Liver (tissue), 3 donors: ENCODE measurements at regions not wholly inside any gene's neighbourhood (a gene's known extent, or its start where the extent isn't known, plus 50 kb on each side); places are given as distances from the start of the nearest gene placed in this dataset.

Experiments
- ATF3 ChIP-seq: IDR thresholded peaks from 2 replicates; pipeline ENCODE4 v1.6.1; 2016; ENCODE audit warnings: antibody characterized with exemption
- CTCF ChIP-seq: fragments of 150-350 bp; IDR thresholded peaks from 2 replicates; pipeline ENCODE4 v1.5.1; 2017; ENCODE audit warnings: improper control_type of control experiment, low read depth, low read length; ENCODE audit not compliant: missing input control
- EGR1 ChIP-seq, 2 donors: IDR thresholded peaks; 2 replicates each; pipeline ENCODE4 v1.6.1; 2016 to 2018; ENCODE audit warnings: antibody characterized with exemption in 2 of 2, low read depth in 2 of 2
- FOXA1 ChIP-seq: IDR thresholded peaks from 2 replicates; pipeline ENCODE4 v1.6.1; 2016; ENCODE audit warnings: antibody characterized with exemption
- GABPA ChIP-seq, 2 donors: IDR thresholded peaks in 1 of 2; conservative IDR thresholded peaks in 1 of 2; 2 replicates each; pipeline ENCODE4 v1.6.1; 2016; ENCODE audit warnings: antibody characterized with exemption in 2 of 2, mild to moderate bottlenecking in 1 of 2, moderate library complexity in 1 of 2
- JUND ChIP-seq, 2 donors: IDR thresholded peaks; 2 replicates each; pipeline ENCODE4 v1.6.1; 2016; ENCODE audit warnings: antibody characterized with exemption in 2 of 2
- MAX ChIP-seq: IDR thresholded peaks from 2 replicates; pipeline ENCODE4 v1.6.1; 2016; ENCODE audit warnings: antibody characterized with exemption
- NR2F2 ChIP-seq: IDR thresholded peaks from 2 replicates; pipeline ENCODE4 v1.6.1; 2016; ENCODE audit warnings: antibody characterized with exemption
- RAD21 ChIP-seq, 2 donors: IDR thresholded peaks; 2 replicates each; pipeline ENCODE4 v1.6.1; 2016; ENCODE audit warnings: antibody characterized with exemption in 2 of 2, mild to moderate bottlenecking in 2 of 2
- REST ChIP-seq: IDR thresholded peaks from 2 replicates; pipeline ENCODE4 v1.6.1; 2016; ENCODE audit warnings: antibody characterized with exemption, mild to moderate bottlenecking
- SP1 ChIP-seq: IDR thresholded peaks from 2 replicates; pipeline ENCODE4 v1.6.1; 2018; ENCODE audit warnings: antibody characterized with exemption, mild to moderate bottlenecking
- TAF1 ChIP-seq: conservative IDR thresholded peaks from 2 replicates; pipeline ENCODE4 v1.6.1; 2016; ENCODE audit warnings: antibody characterized with exemption, mild to moderate bottlenecking
- YY1 ChIP-seq: IDR thresholded peaks from 2 replicates; pipeline ENCODE4 v1.6.1; 2016; ENCODE audit warnings: antibody characterized with exemption, mild to moderate bottlenecking
- ZBTB33 ChIP-seq: IDR thresholded peaks from 2 replicates; pipeline ENCODE4 v1.6.1; 2016; ENCODE audit warnings: antibody characterized with exemption
- donor health status: healthy.
- donor health status: healthy.

GRCh38 chr3:6747017-6747416, 113.9 kb upstream of the GRM7 start:
- TF ChIP-seq MAX: no peak
- no peak for TF ChIP-seq CTCF
- TF ChIP-seq NR2F2: no peak
- TF ChIP-seq JUND (IDR thresholded peaks at IDR 0.05): no peak
- TF ChIP-seq REST: no peak
- TF ChIP-seq GABPA (IDR thresholded peaks at IDR 0.05 in 1 of 2, conservative IDR thresholded peaks at IDR 0.05 in 1 of 2): no peak
- no peak for TF ChIP-seq TAF1
- no peak for TF ChIP-seq EGR1 (IDR thresholded peaks at IDR 0.05; ENCODE audit: low read depth in 2 of 2)
- no peak for TF ChIP-seq YY1
- TF ChIP-seq SP1: no peak
- TF ChIP-seq RAD21 (IDR thresholded peaks at IDR 0.05): no peak
- no peak for TF ChIP-seq ATF3
- no peak for TF ChIP-seq FOXA1
- TF ChIP-seq ZBTB33: no peak
